ENCODE measurements at regions not wholly inside any gene's neighbourhood (a gene's known extent, or its start where the extent isn't known, plus 50 kb on each side); places are given as distances from the start of the nearest gene placed in this dataset.
A peak's percentile ranks its signal among the peaks of the same experiment; 100 is the strongest.

GRCh38 chr12:97308576-97309198, 153.9 kb upstream of the RMST start:
- no peak for ATAC-seq (ENCODE audit: low FRiP score)
- no peak for DNase-seq

DNA sequence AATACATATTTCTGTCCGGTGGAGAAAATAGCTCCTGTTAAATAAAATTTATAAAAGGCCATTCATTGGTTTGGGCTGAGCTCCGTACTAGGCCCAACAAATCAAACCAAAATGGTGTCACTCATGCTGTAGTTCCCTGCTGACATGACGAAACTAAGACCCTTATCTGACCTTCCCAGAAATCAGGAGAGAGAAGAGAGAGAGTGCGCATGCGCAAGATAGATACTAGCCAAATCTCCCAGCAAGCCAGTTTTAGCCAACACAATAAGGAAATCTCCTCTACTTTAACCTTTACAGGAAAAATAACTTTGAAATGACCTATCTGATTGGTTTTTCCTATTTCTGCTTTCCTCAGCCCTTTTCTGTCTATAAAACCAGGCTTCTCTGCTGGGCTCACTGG, 152.7 kb upstream of the RMST start:
- no peaks in the 10 kb centered on the region for H3K36me3 ChIP-seq (ENCODE audit: control insufficient read depth in 1 of 2, insufficient read depth in 2 of 2, low read length in 1 of 2)
- no peak for ATAC-seq (ENCODE audit: low FRiP score)
- no peaks in the 10 kb centered on the region for H3K9me3 ChIP-seq (ENCODE audit: control insufficient read depth, low read length)
- no peak overlapping the region for H3K4me3 ChIP-seq (ENCODE audit: low read length in 2 of 2)
- WGBS, 2 donors = 64 to 79% methylated on average over 5 of the region's 5 CpGs
- intact Hi-C loops (cut with DNase I) = loop anchor here (2.0 to 5.0 kb wide), 3 partner anchors 321 to 733 kb away; no protein-coding TSS in a partner anchor
- no peaks in the 10 kb centered on the region for H3K4me1 ChIP-seq (ENCODE audit: control insufficient read depth in 1 of 2, insufficient read depth in 2 of 2, low read length in 2 of 2)
- H3K27me3 ChIP-seq (ENCODE audit: control insufficient read depth in 1 of 2, insufficient read depth in 2 of 2, low read length in 1 of 2) = peaks cover 0 to 1% of the 10 kb centered on the region in 2 donors
- H3K27ac ChIP-seq (ENCODE audit: low read depth in 1 of 2, low read length in 2 of 2) = no peak overlapping the region
- DNase-seq = no peak

More at GRCh38 chr12:97308576-97309198, 153.9 kb upstream of the RMST start:
- intact Hi-C loops (cut with DNase I) = loop anchor here (2.0 to 5.0 kb wide), 3 partner anchors 320 to 731 kb away; no protein-coding TSS in a partner anchor
- H3K4me1 ChIP-seq (ENCODE audit: control insufficient read depth in 1 of 2, insufficient read depth in 2 of 2, low read length in 2 of 2) = no peaks in the 10 kb centered on the region
- H3K27me3 ChIP-seq (ENCODE audit: control insufficient read depth in 1 of 2, insufficient read depth in 2 of 2, low read length in 1 of 2) = peaks cover 0 to 1% of the 10 kb centered on the region in 2 donors
- H3K9me3 ChIP-seq (ENCODE audit: control insufficient read depth, low read length) = no peaks in the 10 kb centered on the region
- H3K36me3 ChIP-seq (ENCODE audit: control insufficient read depth in 1 of 2, insufficient read depth in 2 of 2, low read length in 1 of 2) = no peaks in the 10 kb centered on the region
- WGBS, 2 donors = 2 to 10% methylated on average over 1 of the region's 1 CpG
- no peak overlapping the region for H3K4me3 ChIP-seq (ENCODE audit: low read length in 2 of 2)
- no peak overlapping the region for H3K27ac ChIP-seq (ENCODE audit: low read depth in 1 of 2, low read length in 2 of 2)

DNA sequence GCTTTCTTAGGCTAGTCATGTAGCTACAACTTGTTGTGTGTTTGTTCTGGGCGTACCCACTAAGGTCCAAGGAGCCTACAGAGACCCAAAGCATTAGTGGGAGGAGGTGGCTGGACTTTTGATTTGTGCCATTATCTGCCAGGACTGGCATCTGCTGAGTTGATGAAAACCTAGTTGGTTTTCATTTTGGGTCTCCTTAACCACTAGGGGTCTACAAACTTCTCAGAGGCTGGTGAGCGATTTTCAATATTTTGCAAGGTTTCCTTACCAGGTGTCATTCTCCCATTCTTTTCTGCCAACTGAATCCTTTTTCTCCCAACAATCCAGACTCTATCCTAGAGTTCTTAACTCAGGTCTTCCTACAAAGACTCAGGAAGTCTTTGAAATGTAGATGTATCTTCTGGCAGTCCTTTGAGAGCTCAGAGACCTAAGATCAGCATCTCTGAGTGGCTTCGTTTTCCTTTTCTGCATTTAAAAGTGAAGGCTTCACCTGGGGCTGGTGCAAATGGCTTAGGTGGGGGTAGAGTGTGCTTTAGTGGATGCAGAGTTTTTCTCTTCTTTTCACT, 150.0 kb upstream of the RMST start:
- no peak for DNase-seq
- Histone ChIP-seq H3K27me3 (ENCODE audit: control insufficient read depth in 1 of 2, insufficient read depth in 2 of 2, low read length in 1 of 2) (peaks cover 0 to 1% of the 10 kb centered on the region in 2 donors), H3K27ac (ENCODE audit: low read depth in 1 of 2, low read length in 2 of 2) (no peak overlapping the region), H3K4me3 (ENCODE audit: low read length in 2 of 2) (no peak overlapping the region), H3K4me1 (ENCODE audit: control insufficient read depth in 1 of 2, insufficient read depth in 2 of 2, low read length in 2 of 2) (no peaks in the 10 kb centered on the region), H3K9me3 (ENCODE audit: control insufficient read depth, low read length) (no peaks in the 10 kb centered on the region), H3K36me3 (ENCODE audit: control insufficient read depth in 1 of 2, insufficient read depth in 2 of 2, low read length in 1 of 2) (no peaks in the 10 kb centered on the region)
- no peak for ATAC-seq (ENCODE audit: low FRiP score)
- intact Hi-C loops (cut with DNase I) = no loop called here
- WGBS, 2 donors = 59 to 70% methylated on average over 3 of the region's 3 CpGs

DNA sequence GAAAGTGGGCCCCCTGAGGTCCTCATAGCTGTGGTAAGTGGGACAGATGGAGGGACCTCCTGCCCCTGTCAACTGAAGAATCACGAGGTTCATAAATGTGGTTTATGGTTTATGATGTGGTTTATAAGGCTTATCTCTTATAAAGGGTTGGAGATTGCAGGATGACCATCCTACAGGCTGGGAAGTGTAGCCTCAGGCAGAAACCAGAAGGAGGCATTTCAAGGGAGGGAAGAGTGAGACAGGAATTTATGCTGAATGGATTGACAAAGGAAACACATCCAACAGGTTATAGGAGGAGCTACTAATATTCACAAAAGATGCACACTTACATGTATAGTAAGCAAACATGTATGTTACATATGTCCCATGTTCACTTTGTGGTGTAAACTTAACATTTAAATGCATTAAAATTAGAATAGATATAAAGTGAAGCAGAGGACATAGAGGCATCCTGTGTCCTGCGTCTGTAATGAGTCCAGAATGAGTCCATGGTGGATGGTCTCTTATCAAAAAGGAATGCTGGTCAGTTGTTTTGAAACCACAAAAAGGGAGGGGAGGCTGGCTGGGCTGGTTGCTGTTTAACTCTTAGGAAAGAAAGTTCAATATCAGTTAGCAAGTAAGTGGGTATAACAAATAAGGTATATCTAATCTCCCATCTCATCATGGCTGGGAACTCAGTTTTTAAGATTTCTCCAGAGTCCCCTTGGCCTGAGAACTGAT, 149.0 kb upstream of the RMST start:
- DNase-seq = no peak
- intact Hi-C loops (cut with DNase I) = no loop called here
- Histone ChIP-seq H3K27ac (ENCODE audit: low read depth in 1 of 2, low read length in 2 of 2) (no peak overlapping the region), H3K27me3 (ENCODE audit: control insufficient read depth in 1 of 2, insufficient read depth in 2 of 2, low read length in 1 of 2) (peaks cover 0 to 1% of the 10 kb centered on the region in 2 donors), H3K36me3 (ENCODE audit: control insufficient read depth in 1 of 2, insufficient read depth in 2 of 2, low read length in 1 of 2) (no peaks in the 10 kb centered on the region), H3K4me3 (ENCODE audit: low read length in 2 of 2) (no peak overlapping the region), H3K9me3 (ENCODE audit: control insufficient read depth, low read length) (no peaks in the 10 kb centered on the region), H3K4me1 (ENCODE audit: control insufficient read depth in 1 of 2, insufficient read depth in 2 of 2, low read length in 2 of 2) (no peaks in the 10 kb centered on the region)
- WGBS, 2 donors = 53 to 62% methylated on average over 2 of the region's 2 CpGs
- no peak for ATAC-seq (ENCODE audit: low FRiP score)

DNA sequence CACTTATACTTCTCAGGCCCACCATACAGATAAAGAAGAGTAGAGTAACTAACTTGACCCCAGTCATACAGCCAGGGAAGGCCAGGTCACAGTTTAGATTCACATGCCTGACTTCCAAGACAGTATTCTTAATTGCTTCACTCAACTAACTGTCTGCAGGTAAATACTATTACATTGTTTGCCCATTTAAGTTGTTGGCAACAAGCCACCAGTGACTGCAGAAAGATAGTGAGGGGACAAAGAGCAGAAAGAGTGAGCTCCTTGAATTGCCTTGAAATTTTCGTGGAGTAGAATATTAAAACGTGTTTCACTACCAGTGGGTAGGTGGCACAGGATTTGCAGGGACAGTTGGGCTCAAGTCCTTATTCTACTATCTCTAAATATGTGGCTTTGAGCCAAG, 146.3 kb upstream of the RMST start:
- ATAC-seq (ENCODE audit: low FRiP score) (no peak), DNase-seq (no peak)
- H3K4me1 ChIP-seq (ENCODE audit: control insufficient read depth in 1 of 2, insufficient read depth in 2 of 2, low read length in 2 of 2) = no peaks in the 10 kb centered on the region
- H3K36me3 ChIP-seq (ENCODE audit: control insufficient read depth in 1 of 2, insufficient read depth in 2 of 2, low read length in 1 of 2) = no peaks in the 10 kb centered on the region
- intact Hi-C loops (cut with DNase I) = no loop called here
- 79 to 83% methylated on average over 2 of the region's 2 CpGs for WGBS, 2 donors
- no peak overlapping the region for H3K4me3 ChIP-seq (ENCODE audit: low read length in 2 of 2)
- H3K27ac ChIP-seq (ENCODE audit: low read depth in 1 of 2, low read length in 2 of 2) = no peak overlapping the region
- H3K9me3 ChIP-seq (ENCODE audit: control insufficient read depth, low read length) = no peaks in the 10 kb centered on the region
- H3K27me3 ChIP-seq (ENCODE audit: control insufficient read depth in 1 of 2, insufficient read depth in 2 of 2, low read length in 1 of 2) = peaks cover 0 to 2% of the 10 kb centered on the region in 2 donors

DNA sequence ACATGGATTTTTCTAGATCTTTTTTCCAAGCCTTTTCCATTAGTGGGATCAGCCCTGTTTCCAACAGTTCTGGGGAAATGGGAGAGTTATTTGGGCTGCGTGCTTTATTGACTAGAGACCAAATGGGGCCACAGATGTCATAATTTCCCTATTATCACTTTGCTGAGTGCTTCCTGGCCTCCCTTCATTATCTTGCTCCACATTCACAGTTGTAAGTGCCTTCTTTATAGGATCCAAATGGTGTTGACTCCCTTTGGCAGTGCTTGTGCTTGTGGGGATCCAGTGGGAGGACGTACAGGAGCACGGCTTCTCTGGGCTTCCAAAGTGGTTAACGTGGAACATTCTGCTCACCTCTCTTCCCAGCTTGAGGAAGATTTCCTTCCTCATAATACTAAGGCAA, 141.0 kb upstream of the RMST start:
- H3K36me3 ChIP-seq (ENCODE audit: control insufficient read depth in 1 of 2, insufficient read depth in 2 of 2, low read length in 1 of 2) = no peaks in the 10 kb centered on the region
- no peak overlapping the region for H3K27ac ChIP-seq (ENCODE audit: low read depth in 1 of 2, low read length in 2 of 2)
- intact Hi-C loops (cut with DNase I) = no loop called here
- DNase-seq (no peak), ATAC-seq (ENCODE audit: low FRiP score) (peak; percentile 47)
- H3K27me3 ChIP-seq (ENCODE audit: control insufficient read depth in 1 of 2, insufficient read depth in 2 of 2, low read length in 1 of 2) = peaks cover 0 to 1% of the 10 kb centered on the region in 2 donors
- H3K9me3 ChIP-seq (ENCODE audit: control insufficient read depth, low read length) = no peaks in the 10 kb centered on the region
- H3K4me3 ChIP-seq (ENCODE audit: low read length in 2 of 2) = no peak overlapping the region
- 58 to 63% methylated on average over 4 of the region's 4 CpGs for WGBS, 2 donors
- no peaks in the 10 kb centered on the region for H3K4me1 ChIP-seq (ENCODE audit: control insufficient read depth in 1 of 2, insufficient read depth in 2 of 2, low read length in 2 of 2)

- no peaks in the 10 kb centered on the region for H3K9me3 ChIP-seq (ENCODE audit: control insufficient read depth, low read length)
- no peak overlapping the region for H3K4me3 ChIP-seq (ENCODE audit: low read length in 2 of 2)
- H3K27me3 ChIP-seq (ENCODE audit: control insufficient read depth in 1 of 2, insufficient read depth in 2 of 2, low read length in 1 of 2) = peaks cover 0 to 1% of the 10 kb centered on the region in 2 donors
- ATAC-seq (ENCODE audit: low FRiP score) = no peak
- intact Hi-C loops (cut with DNase I) = no loop called here
- H3K27ac ChIP-seq (ENCODE audit: low read depth in 1 of 2, low read length in 2 of 2) = no peak overlapping the region
- no peak for DNase-seq
- no peaks in the 10 kb centered on the region for H3K4me1 ChIP-seq (ENCODE audit: control insufficient read depth in 1 of 2, insufficient read depth in 2 of 2, low read length in 2 of 2)
- H3K36me3 ChIP-seq (ENCODE audit: control insufficient read depth in 1 of 2, insufficient read depth in 2 of 2, low read length in 1 of 2) = no peaks in the 10 kb centered on the region
- WGBS, 2 donors = 26 to 34% methylated on average over 4 of the region's 4 CpGs
Measured at GRCh38 chr12:97322388-97322787, 140.2 kb upstream of the RMST start.

GRCh38 chr12:97323154-97323553, 139.4 kb upstream of the RMST start:
- no peaks in the 10 kb centered on the region for H3K36me3 ChIP-seq (ENCODE audit: control insufficient read depth in 1 of 2, insufficient read depth in 2 of 2, low read length in 1 of 2)
- no peaks in the 10 kb centered on the region for H3K9me3 ChIP-seq (ENCODE audit: control insufficient read depth, low read length)
- DNase-seq (no peak), ATAC-seq (ENCODE audit: low FRiP score) (no peak)
- no peak overlapping the region for H3K27ac ChIP-seq (ENCODE audit: low read depth in 1 of 2, low read length in 2 of 2)
- intact Hi-C loops (cut with DNase I) = no loop called here
- peaks cover 0 to 1% of the 10 kb centered on the region in 2 donors for H3K27me3 ChIP-seq (ENCODE audit: control insufficient read depth in 1 of 2, insufficient read depth in 2 of 2, low read length in 1 of 2)
- H3K4me1 ChIP-seq (ENCODE audit: control insufficient read depth in 1 of 2, insufficient read depth in 2 of 2, low read length in 2 of 2) = no peaks in the 10 kb centered on the region
- 52 to 59% methylated on average over 4 of the region's 4 CpGs for WGBS, 2 donors
- H3K4me3 ChIP-seq (ENCODE audit: low read length in 2 of 2) = no peak overlapping the region

DNA sequence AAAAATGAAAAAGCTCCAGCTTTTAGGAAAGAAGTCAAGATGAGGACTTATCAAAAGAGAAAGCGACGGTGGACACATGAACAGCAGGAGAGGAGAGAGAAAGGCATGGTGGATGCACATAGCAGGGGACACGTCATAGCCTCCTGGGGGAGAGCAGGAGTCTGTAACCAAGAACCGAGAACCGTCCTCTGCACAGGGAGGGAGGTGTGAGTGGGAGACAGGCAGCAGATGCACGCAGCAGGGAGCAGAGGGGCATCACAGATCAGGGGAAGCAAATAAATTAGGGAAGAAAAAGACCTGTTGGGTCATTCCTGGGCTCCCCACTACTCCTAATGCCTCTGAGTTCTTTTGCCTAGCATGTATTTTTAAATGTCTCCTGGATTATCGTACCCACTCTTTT, 138.1 kb upstream of the RMST start:
- no peak for ATAC-seq (ENCODE audit: low FRiP score)
- intact Hi-C loops (cut with DNase I) = no loop called here
- H3K27me3 ChIP-seq (ENCODE audit: control insufficient read depth in 1 of 2, insufficient read depth in 2 of 2, low read length in 1 of 2) = no peaks in the 10 kb centered on the region
- WGBS, 2 donors = 47 to 55% methylated on average over 7 of the region's 7 CpGs
- no peak overlapping the region for H3K4me3 ChIP-seq (ENCODE audit: low read length in 2 of 2)
- H3K36me3 ChIP-seq (ENCODE audit: control insufficient read depth in 1 of 2, insufficient read depth in 2 of 2, low read length in 1 of 2) = no peaks in the 10 kb centered on the region
- no peak for DNase-seq
- H3K27ac ChIP-seq (ENCODE audit: low read depth in 1 of 2, low read length in 2 of 2) = no peak overlapping the region
- H3K9me3 ChIP-seq (ENCODE audit: control insufficient read depth, low read length) = peaks cover 2% of the 10 kb centered on the region
- H3K4me1 ChIP-seq (ENCODE audit: control insufficient read depth in 1 of 2, insufficient read depth in 2 of 2, low read length in 2 of 2) = no peaks in the 10 kb centered on the region
